OCI-LY3 (cell line): ENCODE measurements at regions not wholly inside any gene's neighbourhood (a gene's known extent, or its start where the extent isn't known, plus 50 kb on each side); places are given as distances from the start of the nearest gene placed in this dataset.

Source experiments
- H2AFZ ChIP-seq: fragments of 200-600, 300-600 bp; shearing (Covaris generic); 2 replicates; pipeline ENCODE4 v1.6.0; 2014; ENCODE audit warnings: antibody characterized with exemption, low read depth, low read length
- H3K27ac ChIP-seq: fragments of 200-600, 300-600 bp; sonication (generic); 2 replicates; pipeline ENCODE4 v1.5.1; 2014; ENCODE audit warnings: mild to moderate bottlenecking, low read length, moderate library complexity, mixed read lengths
- H3K27me3 ChIP-seq: fragments of 200-600, 300-600 bp; sonication (generic); 2 replicates; pipeline ENCODE4 v1.6.1; 2014; ENCODE audit warnings: low read depth, low read length, mixed read lengths
- H3K36me3 ChIP-seq: fragments of 200-600, 300-600 bp; sonication (generic); replicated peaks from 2 replicates; pipeline ENCODE3; 2014; ENCODE audit warnings: low read depth, low read length, mixed read lengths
- H3K4me1 ChIP-seq: fragments of 300-600, 200-600 bp; sonication (generic); 2 replicates; pipeline ENCODE4 v1.6.1; 2014; ENCODE audit warnings: low read length, mixed read lengths
- H3K4me2 ChIP-seq: fragments of 200-600, 300-600 bp; sonication (generic); 2 replicates; pipeline ENCODE4 v1.6.1; 2014; ENCODE audit warnings: low read length, mixed read lengths
- H3K4me3 ChIP-seq: fragments of 300-600, 200-600 bp; sonication (generic); 2 replicates; pipeline ENCODE4 v1.5.1; 2014; ENCODE audit warnings: antibody characterized with exemption, mild to moderate bottlenecking, low read length, moderate library complexity
- H3K79me2 ChIP-seq: fragments of 300-600, 200-600 bp; shearing (Covaris generic); 2 replicates; pipeline ENCODE4 v1.6.1; 2014; ENCODE audit warnings: mild to moderate bottlenecking, low read length, mixed read lengths
- H3K9ac ChIP-seq: fragments of 300-600, 200-600 bp; shearing (Covaris generic); 2 replicates; pipeline ENCODE4 v1.6.0; 2014; ENCODE audit warnings: mild to moderate bottlenecking, low read length, moderate library complexity
- H3K9me3 ChIP-seq: fragments of 200-600, 300-600 bp; shearing (Covaris generic); 2 replicates; pipeline ENCODE4 v1.6.1; 2014; ENCODE audit warnings: low read length, mixed read lengths; ENCODE audit not compliant: insufficient read depth
- H4K20me1 ChIP-seq: fragments of 200-600, 300-600 bp; sonication (generic); 2 replicates; pipeline ENCODE4 v1.6.1; 2016; ENCODE audit warnings: low read length, mixed read lengths; ENCODE audit not compliant: insufficient read depth
- EZH2phosphoT487 ChIP-seq: fragments of 200-600 bp; shearing (Covaris generic); IDR thresholded peaks from 2 replicates; pipeline ENCODE4 v1.6.1; 2018; ENCODE audit warnings: antibody characterized with exemption, mixed run types, low read depth
- TF ChIP-seq, protein P1 (sequence below): fragments of 200-600, 300-600 bp; sonication (generic); IDR thresholded peaks from 2 replicates; pipeline ENCODE4 v1.5.1; 2014; ENCODE audit warnings: antibody characterized with exemption, low read length, low read depth

DNA sequence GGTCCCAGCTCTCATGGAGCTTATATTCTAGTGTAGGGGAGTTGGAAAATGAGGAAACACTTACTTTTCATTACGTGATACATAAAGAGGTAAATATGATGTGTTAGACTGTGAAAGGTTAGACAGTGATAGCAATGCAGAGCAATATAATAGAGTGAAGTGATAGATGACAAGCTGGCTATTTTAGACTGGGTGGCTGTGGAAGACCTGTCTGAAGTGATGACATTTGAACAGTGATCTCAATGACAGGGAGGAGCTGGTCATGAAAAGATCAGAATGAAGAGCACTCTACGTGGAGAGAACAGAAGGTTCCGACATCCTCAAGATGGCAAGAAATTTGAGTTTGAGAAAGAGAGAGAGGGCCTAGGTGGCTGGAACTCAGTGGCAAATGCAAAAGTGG lies 118.9 kb upstream of the MKLN1 start:
- Histone ChIP-seq H4K20me1 (no peaks in the 10 kb centered on the region), H3K9me3 (no peaks in the 10 kb centered on the region), H3K4me3 (no peak overlapping the region), H3K4me2 (no peak overlapping the region), H3K27ac (no peak overlapping the region), H3K79me2 (no peaks in the 10 kb centered on the region), H3K9ac (no peak overlapping the region), H3K36me3 (no peaks in the 10 kb centered on the region), H2AFZ (no peak overlapping the region), H3K27me3 (no peaks in the 10 kb centered on the region), H3K4me1 (no peaks in the 10 kb centered on the region)
- no peak for TF ChIP-seq EZH2phosphoT487
- TF ChIP-seq, protein P1, sequence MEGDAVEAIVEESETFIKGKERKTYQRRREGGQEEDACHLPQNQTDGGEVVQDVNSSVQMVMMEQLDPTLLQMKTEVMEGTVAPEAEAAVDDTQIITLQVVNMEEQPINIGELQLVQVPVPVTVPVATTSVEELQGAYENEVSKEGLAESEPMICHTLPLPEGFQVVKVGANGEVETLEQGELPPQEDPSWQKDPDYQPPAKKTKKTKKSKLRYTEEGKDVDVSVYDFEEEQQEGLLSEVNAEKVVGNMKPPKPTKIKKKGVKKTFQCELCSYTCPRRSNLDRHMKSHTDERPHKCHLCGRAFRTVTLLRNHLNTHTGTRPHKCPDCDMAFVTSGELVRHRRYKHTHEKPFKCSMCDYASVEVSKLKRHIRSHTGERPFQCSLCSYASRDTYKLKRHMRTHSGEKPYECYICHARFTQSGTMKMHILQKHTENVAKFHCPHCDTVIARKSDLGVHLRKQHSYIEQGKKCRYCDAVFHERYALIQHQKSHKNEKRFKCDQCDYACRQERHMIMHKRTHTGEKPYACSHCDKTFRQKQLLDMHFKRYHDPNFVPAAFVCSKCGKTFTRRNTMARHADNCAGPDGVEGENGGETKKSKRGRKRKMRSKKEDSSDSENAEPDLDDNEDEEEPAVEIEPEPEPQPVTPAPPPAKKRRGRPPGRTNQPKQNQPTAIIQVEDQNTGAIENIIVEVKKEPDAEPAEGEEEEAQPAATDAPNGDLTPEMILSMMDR: no peak

GRCh38 chr7:131210618-131211017 lies 117.1 kb upstream of the MKLN1 start:
- Histone ChIP-seq H3K4me1 (no peaks in the 10 kb centered on the region), H3K27ac (no peak overlapping the region), H3K27me3 (no peaks in the 10 kb centered on the region), H3K9me3 (no peaks in the 10 kb centered on the region), H3K9ac (no peak overlapping the region), H2AFZ (no peak overlapping the region), H3K4me2 (no peak overlapping the region), H3K79me2 (no peaks in the 10 kb centered on the region), H3K4me3 (no peak overlapping the region), H3K36me3 (no peaks in the 10 kb centered on the region), H4K20me1 (no peaks in the 10 kb centered on the region)
- TF ChIP-seq, protein P1: no peak
- TF ChIP-seq EZH2phosphoT487: no peak

DNA sequence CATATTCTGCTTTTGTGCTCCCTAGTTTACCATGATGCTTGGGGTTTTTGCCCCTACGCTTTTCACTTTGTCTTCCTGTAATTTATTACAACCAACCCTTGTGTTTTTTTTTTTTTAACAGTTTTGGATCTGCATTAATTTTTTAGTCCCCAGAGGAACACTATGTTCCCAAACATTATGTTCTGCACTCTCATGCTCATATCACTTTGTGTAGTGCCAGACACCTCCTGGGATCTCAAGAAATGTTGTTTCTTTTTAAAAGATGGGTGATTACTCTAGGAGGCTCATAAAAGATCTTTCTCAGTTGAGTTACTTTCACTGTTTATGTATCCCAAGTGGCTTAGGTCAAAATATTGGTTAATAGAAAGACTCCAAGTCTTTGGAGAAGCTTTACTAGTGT lies 116.2 kb upstream of the MKLN1 start:
- Histone ChIP-seq H3K9ac (no peak overlapping the region), H2AFZ (no peak overlapping the region), H3K4me3 (no peak overlapping the region), H3K9me3 (no peaks in the 10 kb centered on the region), H4K20me1 (no peaks in the 10 kb centered on the region), H3K4me2 (no peak overlapping the region), H3K27ac (no peak overlapping the region), H3K4me1 (no peaks in the 10 kb centered on the region), H3K27me3 (no peaks in the 10 kb centered on the region), H3K36me3 (no peaks in the 10 kb centered on the region), H3K79me2 (no peaks in the 10 kb centered on the region)
- TF ChIP-seq, protein P1: no peak
- TF ChIP-seq EZH2phosphoT487: no peak

- H3K9ac ChIP-seq: no peak overlapping the region
- H3K79me2 ChIP-seq: no peaks in the 10 kb centered on the region
- H3K36me3 ChIP-seq: no peaks in the 10 kb centered on the region
- no peaks in the 10 kb centered on the region for H3K27me3 ChIP-seq
- H2AFZ ChIP-seq: no peak overlapping the region
- TF ChIP-seq, protein P1: no peak
- no peak for TF ChIP-seq EZH2phosphoT487
- no peak overlapping the region for H3K27ac ChIP-seq
- no peaks in the 10 kb centered on the region for H3K9me3 ChIP-seq
- no peaks in the 10 kb centered on the region for H4K20me1 ChIP-seq
- H3K4me3 ChIP-seq: no peak overlapping the region
- no peaks in the 10 kb centered on the region for H3K4me1 ChIP-seq
- no peak overlapping the region for H3K4me2 ChIP-seq
Measured at GRCh38 chr7:131212114-131212513, 115.6 kb upstream of the MKLN1 start.
